NCI-H1417 (cell line): ENCODE measurements at regions not wholly inside any gene's neighbourhood (a gene's known extent, or its start where the extent isn't known, plus 50 kb on each side); places are given as distances from the start of the nearest gene placed in this dataset.
"Not testable (repeated sequence)": the region's sequence is repeated elsewhere in the genome, so short reads cannot be mapped to it uniquely, and the experiment has no call there.

Experiments
- DNase-seq, 3 experiments: peaks; one replicate each; lab custom pipeline; 2025; lab: John Stamatoyannopoulos, UW

DNA sequence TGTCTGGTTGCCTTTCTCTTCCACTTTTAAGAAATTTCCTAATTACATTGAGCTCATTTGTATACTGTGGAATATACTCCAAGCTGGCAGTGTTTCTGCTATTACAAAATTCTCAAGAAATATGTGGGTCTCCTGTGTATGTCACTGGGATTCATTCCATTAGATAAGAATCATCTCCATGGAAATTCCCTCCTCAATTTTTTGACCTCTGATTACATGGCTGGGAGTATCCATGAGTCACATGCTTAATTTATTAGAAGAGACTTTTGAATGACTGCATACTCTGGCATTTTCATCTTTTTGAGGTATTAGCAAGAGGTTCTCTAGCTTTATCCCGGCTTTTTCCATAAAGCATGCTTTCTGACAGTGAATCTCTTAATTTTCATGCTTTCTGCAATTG, 665.5 kb upstream of the CNTNAP5 start:
- no peak for DNase-seq

DNA sequence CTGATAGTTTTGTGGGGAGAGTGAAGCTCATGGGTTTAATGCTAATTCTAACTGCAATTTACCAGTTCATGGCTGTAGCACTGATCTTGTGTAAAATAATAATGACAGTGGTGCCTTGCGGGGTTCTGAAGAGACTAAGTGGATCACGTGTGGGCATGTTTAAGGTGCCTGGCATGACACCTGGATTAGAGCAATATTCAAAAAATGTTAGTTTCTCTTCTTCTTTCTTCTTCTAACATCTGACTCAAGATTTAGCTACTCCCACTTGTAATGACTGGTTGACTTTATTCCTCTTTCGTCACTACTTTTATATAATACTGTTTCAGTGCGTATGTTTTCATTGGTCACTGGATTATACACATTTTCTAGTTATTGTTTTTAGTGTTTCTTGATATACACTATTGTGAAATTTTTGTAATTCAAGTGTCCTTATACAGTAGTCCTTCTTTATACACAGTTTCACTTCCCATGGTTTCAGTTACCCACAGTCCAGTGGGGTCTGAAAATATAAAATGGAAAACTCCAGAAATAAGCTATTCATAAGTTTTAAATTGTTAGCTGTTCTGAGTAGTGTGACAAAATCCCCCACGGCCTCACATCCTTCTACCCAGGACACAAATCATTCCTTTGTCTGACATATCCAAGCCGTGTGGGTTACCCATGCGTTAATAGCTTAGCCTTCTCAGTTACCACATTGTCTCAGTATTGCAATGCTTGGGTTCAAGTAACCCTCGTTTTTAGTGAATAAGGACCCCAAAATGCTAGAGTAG, 662.2 kb upstream of the CNTNAP5 start:
- no peak for DNase-seq

DNA sequence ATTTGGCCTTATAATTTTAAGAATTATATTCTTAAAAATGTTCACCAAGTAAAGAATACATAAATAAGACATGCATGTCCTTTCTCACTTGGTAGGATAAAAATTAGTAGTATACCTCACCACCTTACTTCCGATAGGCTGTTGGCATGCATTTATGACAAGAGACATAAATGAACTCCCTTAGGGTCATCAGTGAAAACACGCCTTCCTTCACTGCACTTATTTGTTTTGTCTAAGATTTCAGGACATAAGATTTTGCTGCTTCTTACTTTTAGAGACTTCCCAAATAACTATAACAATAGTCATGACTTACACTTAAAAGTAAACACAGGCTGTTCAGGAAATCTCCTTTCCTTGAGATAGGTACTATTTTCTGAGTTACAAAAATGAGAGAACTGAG, 661.3 kb upstream of the CNTNAP5 start:
- no peak for DNase-seq

DNA sequence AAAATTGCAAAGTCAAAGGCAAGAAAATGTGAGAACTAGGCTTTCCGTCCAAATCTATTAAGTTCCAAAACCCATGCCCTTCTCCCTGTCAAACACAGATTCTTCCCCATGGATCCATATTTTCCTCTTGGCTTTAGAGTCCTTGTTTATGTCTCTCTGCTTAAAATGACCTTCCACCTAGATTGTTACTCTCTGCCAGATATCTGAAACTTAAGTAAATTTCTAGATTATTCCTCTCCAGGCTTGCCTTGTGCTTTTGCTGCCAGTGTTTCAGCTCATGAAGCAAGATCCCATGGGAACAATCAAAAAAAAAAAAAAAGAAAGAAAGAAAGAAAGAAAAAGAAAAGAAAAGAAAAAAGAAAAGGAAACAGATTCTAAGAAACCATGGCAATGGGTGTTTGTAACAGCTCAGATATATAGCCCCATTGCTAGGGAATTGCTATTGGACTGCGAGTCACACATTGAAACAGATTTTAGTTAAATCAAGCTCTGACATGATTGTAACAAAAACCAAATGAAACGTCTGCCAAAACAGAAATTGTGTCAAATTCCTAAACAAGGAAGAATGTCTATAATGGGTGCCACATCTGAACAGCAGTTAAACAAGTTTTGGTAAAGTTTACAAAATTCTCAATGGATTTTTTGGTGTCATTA, 660.7 kb upstream of the CNTNAP5 start:
- DNase-seq, result no peak

DNA sequence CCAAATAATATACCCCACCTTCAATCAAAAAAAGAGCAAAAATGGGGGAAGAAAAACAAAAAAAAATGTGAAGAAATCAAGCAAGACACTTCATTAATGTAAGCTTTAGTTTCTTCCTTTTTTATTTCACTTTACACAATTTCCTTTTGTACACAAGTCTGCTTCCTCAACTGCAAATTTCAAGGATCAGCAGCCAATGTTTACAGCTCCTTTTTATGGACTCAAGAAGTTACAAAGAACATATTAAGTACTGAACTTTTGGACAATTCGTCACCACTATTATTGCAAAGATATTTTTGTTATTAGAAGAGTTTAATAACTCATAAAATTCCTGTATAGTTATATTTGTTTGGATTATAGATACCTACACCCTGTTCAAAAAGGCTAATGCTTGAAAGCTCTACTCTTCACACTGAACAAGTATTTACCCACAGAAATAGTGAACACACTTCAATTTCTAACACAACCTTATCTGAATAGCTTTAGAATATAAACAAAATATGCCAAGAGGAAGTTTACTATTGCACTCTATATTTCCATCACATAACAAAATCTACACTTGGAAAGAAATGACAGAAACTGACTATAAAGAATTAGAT, 658.7 kb upstream of the CNTNAP5 start:
- no peak for DNase-seq

DNA sequence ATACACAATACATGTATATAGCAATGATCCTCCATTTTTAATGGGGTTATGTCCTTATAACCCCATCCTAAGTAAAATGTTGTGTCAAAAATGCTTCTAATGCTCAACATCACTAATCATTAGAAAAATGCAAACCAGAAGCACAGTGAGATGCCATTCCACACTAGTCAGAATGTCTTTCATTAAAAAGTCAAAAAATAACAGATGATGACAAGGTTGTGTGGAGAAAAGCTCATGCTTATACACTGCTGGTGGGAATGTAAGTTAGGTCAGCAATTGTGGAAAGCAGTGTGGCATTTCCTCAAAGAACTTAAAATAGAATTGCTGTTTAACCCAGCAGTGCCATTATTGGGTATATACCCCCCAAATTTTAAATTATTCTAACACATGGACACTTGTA, 654.9 kb upstream of the CNTNAP5 start:
- no peak for DNase-seq

DNA sequence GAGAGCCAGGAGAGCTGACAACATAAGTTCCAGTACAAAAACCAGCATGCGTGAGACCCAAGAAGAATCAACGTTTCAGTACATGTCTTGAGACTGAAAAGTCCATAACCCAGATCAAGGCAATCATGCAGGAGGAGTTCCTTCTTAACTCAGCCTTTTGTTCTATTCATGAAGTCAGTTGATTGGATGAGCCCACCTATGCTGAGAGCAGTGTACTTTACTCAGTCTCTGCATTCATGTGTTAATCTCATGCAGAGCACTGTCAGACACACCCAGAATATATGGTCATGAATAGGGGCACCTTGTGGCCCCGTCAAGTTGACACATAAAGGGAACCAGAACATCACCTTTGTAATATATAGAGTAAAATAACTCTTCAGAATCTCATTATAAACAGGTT, 653.6 kb upstream of the CNTNAP5 start:
- no peak for DNase-seq

DNA sequence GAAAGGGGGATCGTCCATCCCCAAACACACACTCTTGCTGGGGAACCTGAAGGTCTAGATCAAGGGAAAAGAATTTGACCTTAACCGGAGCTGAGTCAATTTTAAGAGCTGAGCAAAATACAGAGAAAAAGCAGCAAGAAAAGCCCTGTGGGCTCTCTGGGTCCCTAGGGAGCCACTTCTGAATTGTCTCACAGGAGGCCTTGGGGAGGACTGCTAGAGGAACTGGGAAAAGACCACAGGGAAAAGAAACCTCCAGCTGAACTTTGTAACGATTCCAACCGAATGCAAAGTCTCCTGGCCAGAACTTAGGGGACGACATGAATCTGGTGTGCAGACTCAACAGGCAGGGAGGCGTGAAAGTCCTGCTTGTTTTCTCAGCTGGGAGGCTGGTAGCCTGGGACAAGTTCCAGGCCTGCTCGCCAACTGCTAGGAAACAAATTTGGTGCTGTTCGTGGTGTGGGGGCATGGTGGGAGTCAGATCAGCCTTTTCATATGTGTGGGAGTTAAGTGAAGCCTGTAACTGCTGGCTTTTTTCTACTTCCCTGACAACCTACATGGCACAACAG, 644.6 kb upstream of the CNTNAP5 start:
- DNase-seq, result no peak

DNA sequence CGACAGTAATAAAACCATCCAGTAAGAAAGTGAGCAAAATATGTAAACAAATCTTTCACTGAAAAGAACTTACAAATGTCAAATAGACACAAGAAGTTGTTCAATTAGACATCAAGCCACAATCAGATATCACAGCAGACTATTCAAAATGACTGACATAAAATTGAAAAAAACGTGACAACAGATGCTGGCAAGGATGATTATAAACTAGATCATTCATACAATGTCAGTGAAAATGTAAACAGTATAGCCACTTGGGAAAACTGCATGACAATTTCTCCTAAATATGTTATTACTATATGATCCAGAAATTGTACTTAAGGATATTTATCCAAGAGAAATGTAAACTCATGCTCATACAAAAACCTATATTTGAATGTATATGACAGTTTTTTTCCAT, 609.4 kb upstream of the CNTNAP5 start:
- no peak for DNase-seq

DNA sequence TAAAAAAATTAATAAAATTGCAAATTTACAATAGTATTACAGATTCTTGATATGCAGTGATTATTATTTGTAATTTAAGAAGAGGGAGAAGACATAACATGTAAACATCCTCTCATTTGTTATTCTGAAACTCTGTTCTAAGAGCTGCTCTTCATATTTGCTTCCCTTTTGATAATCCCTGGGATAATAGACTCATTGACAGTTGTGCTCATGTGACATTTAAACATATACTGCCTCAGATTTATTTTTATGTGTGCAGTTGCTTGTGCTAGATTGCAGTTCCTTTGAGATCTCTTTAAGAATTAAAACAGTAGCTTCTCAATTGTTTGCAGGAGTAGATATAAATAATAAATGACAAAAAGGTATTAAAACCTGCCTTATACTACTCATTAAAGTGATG, 605.1 kb upstream of the CNTNAP5 start:
- no peak for DNase-seq

DNA sequence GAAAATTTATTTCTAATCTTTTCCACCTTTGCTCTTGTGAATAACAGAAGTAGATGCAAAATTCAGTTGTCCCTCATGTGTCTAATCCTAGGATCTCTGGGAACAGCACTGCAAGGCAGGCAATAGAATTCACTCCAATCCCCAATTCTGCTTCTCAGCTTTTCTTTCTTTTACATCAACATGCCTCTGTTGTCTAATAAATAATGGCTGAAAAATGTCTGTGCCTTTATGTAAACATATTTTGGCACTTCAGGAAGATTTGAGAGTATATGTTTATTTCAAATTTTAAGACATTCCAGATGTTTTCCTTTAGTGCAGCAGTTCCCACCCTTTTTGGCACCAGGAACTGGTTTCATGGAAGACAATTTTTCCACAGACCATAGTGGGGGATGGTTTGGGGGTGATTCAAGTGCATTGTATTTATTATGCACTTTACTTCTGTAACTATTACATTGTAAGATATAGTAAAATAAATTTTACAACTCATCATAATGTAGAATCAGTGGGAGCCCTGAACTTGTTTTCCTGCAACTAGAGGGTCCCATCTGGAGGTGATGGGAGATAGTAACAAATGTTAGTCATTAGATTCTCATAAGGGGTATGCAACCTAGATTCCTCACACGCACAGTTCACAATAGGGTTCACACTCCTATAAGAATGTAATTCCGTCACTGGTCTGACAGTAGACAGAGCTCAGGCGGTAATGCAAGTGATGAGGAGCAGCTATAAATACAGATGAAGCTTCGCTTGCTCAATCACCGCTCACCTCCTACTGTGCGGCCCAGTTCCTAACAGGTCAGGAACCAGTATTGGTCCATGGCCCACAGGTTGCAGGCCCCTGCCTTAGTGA, 590.3 kb upstream of the CNTNAP5 start:
- DNase-seq, result no peak

DNA sequence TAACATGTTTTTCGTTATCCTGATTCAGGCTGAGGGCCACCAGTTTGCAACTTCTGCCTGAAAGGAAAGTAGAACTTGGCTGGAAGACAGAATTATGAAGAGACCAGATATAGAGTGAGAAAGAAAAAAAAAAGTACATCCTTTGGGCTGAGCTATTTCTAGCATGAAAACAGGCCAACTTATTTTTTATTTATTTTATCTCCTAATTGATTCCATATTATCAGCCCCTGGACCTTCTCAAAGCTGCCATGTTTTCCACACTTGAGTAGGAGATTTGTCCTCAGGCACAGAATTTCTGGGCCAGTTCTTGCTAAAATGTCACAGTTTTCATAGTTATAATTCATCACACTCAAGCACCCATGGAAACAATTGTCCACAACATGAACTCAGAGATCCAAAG, 586.8 kb upstream of the CNTNAP5 start:
- no peak for DNase-seq

DNA sequence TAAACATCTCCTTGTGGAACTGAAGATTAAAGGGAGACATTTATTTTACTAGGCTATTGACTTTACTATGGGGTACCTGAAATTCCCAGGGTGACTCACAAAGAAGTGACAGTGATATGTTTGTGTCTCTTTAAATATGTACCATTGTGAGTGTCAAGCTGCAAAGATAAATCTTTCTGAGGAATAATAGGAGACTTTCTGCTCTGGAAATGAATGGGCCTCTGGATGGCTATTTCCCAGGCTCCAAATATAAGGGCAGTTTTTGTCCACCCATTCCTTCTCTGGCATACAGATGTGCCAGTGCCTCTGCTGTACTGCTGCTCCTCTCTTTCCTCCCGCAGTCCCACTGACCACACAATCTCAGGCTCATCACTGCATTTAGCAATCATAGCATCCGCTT, 586.4 kb upstream of the CNTNAP5 start:
- DNase-seq, result no peak

DNA sequence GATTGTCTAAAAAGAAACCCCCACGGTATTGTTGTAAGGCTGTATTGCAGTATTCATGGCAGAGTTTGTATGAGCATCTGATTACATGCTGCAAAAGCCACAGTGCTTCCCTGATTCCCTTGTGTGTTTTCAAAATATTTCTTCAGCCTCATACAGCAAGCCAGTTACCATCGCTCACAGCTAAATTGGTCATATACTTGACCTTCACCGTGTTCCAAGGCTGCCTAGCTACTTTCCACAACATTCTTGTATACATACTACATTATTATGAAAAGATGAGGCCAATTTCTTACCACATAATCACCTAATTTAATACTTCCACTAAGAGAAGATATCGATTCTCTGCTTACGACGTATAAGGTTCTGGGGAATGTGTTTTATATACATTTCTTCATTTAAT, 576.3 kb upstream of the CNTNAP5 start:
- DNase-seq, result no peak

DNA sequence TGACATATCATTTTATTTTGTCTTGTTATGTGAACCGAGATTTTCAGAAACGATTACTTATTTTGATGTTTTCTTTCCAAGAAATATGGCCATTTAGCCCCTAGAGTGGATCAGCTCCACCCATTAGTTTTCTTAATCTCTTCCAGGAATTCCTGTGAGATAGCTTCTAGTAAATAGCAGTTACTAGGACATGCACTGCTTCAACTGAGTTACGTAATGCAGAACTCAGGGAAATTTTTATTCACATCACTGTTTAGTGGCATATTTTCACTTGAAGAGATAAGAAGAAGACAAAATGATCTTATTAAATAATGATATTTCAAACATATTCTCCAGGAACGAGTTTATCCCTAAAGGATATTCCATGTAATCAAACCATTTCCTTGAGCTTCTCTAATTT, 573.5 kb upstream of the CNTNAP5 start:
- no peak for DNase-seq

DNA sequence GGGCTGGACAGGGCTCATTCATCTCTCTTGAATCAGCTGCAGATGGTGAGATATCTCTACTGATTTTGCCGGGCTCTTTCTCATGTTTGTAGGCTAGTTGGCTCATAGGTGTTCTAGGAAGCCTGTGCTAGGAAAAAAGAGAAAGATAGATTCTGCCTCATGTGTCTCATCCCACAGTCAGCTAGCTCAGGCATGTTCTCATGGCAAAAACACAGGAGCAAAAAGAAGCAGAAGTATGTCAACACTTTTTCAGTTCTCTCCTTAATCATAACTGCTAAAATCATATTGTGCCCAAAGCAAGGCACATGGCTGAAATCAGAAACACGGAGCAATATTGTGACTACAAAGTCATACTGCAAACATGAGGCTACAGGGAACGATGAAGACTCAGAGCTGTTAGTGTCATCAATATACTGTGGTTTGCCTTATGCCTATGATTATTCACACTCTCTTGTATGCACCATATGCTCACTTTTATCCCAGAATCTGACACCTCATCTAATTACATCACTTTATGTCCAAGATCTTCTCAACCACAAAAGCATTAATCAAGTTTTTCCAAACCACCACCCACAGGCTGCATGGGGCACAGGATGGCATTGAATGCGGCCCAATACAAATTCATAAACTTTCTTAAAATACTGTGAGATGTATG, 571.9 kb upstream of the CNTNAP5 start:
- no peak for DNase-seq

DNA sequence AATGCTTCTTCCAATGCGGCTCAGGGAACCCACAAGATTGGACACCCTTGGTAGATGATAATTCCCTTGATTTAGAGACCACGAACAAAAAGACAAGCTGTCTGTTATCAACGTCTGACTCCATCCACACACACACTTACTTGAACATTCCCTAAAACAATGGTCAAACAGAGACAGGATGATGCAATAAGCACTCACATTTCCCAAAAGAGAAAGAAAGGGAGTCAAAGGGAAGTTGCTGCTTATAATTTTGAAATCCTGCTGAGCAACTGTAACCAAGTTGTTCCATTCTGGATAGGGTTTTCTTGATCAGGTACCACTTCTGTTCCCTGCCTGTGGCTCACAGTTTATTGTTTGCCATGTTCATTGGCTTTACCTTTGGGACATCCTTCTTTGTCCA, 571.3 kb upstream of the CNTNAP5 start:
- DNase-seq, result no peak

DNA sequence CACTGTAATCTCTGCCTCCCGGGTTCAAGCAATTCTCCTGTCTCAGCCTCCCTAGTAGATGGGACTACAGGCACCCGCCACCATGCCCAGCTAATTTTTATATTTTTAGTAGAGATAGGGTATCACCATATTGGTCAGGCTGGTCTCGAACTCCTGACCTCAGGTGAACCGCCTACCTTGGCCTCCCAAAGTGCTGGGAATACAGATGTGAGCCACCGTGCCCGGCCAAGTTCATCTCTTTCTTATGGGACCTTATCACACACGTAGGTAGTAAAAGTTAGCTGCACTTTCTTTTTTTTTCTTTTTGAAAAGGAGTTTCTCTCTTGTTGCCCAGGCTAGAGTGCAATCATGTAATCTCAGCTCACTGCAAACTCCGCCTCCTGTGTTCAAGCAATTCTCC, 569.9 kb upstream of the CNTNAP5 start:
- not testable (repeated sequence) for DNase-seq

DNA sequence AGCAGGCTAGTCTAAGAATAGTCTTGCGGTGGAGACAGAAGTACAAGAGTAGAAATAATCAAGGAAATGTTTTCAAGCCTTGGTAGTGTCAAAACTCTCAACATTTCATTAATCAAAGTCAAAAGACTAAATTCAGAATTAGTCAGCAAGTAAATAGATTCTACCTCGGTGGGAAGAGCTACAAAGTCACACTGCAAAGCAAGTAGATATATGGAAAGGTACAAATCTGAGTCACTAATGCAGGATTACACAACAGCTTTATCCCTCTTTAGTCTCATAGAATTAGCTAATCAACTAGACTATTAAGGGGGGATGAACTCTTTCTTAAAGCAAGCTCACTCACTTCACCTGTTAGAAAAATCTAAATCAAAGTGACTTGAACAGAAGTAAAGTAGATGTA, 568.7 kb upstream of the CNTNAP5 start:
- no peak for DNase-seq

DNA sequence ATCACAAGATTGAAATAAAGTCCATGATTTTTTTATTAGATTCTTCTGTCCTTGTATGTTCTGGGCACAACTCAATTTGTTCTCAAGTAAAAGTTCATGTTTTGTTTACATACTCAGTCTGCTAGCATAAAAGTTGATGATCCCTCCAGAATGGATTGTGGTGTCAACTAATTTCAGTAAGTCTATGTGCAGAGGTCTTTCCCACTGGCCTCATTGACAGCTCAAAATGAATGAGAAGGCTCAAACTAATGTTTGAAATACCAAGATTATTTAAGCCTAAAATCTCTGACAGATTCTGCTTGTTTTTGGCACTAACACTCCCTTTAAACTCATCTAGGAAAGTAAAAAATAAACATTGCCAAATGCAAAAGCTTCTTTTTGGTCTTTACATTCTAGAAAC, 561.2 kb upstream of the CNTNAP5 start:
- DNase-seq, result no peak

DNA sequence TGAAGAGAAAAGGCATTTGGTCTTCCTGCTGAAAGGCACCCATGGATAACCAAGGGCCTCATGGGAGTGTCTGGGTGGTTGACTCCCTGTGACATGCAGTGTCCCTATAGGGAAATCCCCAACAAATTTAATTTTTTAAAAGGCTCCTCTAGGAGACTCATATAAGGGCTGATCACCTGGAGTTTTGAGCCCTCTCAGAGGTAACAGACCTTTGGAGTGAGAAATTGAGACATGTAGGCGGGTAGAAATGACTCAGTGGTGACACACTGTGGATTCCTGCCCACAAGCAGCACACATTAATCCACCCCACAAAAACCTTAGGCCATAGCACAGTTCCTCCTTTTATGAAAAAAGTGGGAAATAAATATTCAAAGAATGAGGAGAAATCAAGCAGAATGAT, 557.0 kb upstream of the CNTNAP5 start:
- no peak for DNase-seq

DNA sequence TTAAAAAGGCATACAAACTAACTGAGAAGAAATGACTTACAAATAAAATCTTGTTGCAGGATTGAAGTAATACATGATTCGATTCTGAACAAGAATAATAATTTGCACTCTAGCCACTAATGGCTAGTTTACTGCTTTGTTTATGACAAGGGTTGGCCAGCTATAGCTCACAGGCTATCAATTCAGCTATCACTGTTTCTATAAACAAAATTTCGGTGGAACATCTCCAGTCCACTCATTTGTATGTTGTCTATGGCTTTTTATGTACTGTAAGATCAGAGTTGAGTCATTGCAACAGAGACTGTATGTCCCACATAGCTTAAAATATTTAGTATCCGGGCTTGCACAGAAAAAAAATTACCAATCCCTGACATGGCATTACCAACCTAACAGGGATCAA, 543.7 kb upstream of the CNTNAP5 start:
- DNase-seq, result no peak
